ENCODE measurements at regions not wholly inside any gene's neighbourhood (a gene's known extent, or its start where the extent isn't known, plus 50 kb on each side); places are given as distances from the start of the nearest gene placed in this dataset.

- Mint-ChIP-seq H3K4me1 (peaks cover 5% of the 10 kb centered on the region), H3K27ac (no peak overlapping the region), H3K9me3 (peaks cover 3% of the 10 kb centered on the region), H3K4me3 (no peak overlapping the region), H3K36me3 (peaks cover 1% of the 10 kb centered on the region), H3K27me3 (peaks cover 9% of the 10 kb centered on the region)
- DNase-seq: no peak
Observed at GRCh38 chr11:95499516-95500135, 268.6 kb upstream of the SESN3 start.

DNA sequence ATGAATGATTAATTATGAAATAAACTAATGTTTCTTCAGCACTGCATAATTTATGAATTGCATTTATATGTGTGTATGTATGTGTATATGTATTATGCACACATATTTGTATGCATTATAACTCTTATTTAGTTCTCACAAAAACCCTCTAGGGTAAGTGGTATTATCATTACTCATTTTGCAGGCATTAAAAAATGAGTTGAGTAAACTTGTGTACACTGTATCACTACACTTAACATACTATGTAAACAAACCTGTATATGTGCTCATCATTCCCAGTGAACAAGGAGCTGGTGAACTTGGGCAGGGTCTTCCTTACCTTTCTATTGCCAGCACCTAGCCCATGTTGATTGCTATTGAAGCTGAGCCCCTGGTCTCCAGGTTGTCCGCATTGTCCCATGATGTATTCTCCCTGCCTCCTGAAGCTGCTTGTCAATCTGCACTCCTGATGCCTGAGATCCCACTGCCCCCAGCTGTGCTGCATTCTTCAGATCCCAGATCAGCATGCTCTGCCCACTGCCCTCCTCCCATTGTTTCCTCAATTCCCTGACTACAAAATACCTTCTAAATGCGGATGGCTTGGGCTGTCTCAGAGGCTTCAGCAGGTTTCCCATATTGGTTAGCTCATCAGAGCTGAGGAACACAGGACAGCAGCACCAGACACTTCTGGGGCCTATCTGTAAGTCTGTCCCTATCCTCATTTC lies 267.9 kb upstream of the SESN3 start:
- Mint-ChIP-seq H3K9me3 (peaks cover 3% of the 10 kb centered on the region), H3K27me3 (peaks cover 5% of the 10 kb centered on the region), H3K27ac (no peak overlapping the region), H3K36me3 (peaks cover 1% of the 10 kb centered on the region), H3K4me3 (no peak overlapping the region), H3K4me1 (peaks cover 5% of the 10 kb centered on the region)
- no peak for DNase-seq

- Mint-ChIP-seq H3K4me1 (peaks cover 5% of the 10 kb centered on the region), H3K27me3 (peaks cover 5% of the 10 kb centered on the region), H3K4me3 (no peak overlapping the region), H3K9me3 (peaks cover 3% of the 10 kb centered on the region), H3K27ac (no peak overlapping the region), H3K36me3 (peaks cover 1% of the 10 kb centered on the region)
- DNase-seq: no peak
Observed at GRCh38 chr11:95496901-95497300, 265.9 kb upstream of the SESN3 start.

- Mint-ChIP-seq H3K27ac (no peak overlapping the region), H3K36me3 (peaks cover 1% of the 10 kb centered on the region), H3K4me1 (peaks cover 5% of the 10 kb centered on the region)
Observed at GRCh38 chr11:95495706-95496105, 264.7 kb upstream of the SESN3 start.

GRCh38 chr11:95494856-95495255 lies 263.9 kb upstream of the SESN3 start:
- Mint-ChIP-seq H3K36me3 (peaks cover 1% of the 10 kb centered on the region), H3K27me3 (peaks cover 5% of the 10 kb centered on the region), H3K4me3 (no peak overlapping the region), H3K27ac (no peak overlapping the region), H3K9me3 (peaks cover 13% of the 10 kb centered on the region), H3K4me1 (peaks cover 3% of the 10 kb centered on the region)
- DNase-seq: no peak

More at GRCh38 chr11:95495706-95496105, 264.7 kb upstream of the SESN3 start:
- Mint-ChIP-seq H3K4me3 (no peak overlapping the region), H3K27me3 (peaks cover 5% of the 10 kb centered on the region), H3K9me3 (peaks cover 7% of the 10 kb centered on the region)
- DNase-seq: no peak

DNA sequence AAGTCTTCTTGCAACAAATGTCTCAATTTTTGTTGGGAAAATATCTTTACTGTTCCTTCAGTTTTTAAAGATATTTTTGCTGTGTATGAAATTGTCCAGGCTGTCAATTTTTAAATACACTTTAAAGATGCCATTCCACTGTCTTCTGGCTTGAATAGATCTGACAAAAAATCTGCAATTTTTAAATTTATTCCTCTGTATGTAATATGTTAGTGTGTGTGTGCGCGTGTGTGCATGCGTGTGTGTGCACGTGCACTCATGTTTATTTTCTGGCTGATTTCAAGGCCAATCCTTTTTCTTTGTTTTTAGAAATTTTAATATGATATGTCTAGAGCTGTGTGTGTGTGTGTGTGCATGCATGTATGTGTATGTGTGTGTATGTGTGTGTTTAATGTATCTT lies 263.2 kb upstream of the SESN3 start:
- DNase-seq: no peak
- Mint-ChIP-seq H3K27ac (no peak overlapping the region), H3K4me3 (no peak overlapping the region), H3K36me3 (peaks cover 1% of the 10 kb centered on the region), H3K9me3 (peaks cover 13% of the 10 kb centered on the region), H3K27me3 (peaks cover 5% of the 10 kb centered on the region), H3K4me1 (peaks cover 3% of the 10 kb centered on the region)

DNA sequence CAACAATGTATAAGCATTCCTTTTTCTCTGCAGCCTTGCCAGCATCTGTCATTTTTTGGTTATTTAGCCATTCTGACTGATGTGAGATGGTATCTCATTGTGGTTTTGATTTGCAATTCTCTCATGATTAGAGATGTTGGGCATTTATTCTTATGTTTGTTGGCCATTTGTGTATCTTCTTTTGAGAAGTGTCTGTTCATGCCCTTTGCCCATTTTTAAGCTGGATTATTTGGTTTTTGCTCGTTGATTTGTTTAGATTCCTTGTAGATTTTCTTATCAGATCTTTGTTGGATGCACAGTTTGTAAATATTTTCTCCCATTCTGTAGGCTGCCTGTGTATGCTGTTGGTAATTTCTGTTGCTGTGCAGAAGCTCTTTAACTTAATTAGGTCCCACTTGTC lies 259.6 kb upstream of the SESN3 start:
- Mint-ChIP-seq H3K27me3 (peaks cover 6% of the 10 kb centered on the region), H3K36me3 (peaks cover 3% of the 10 kb centered on the region), H3K4me3 (no peak overlapping the region), H3K9me3 (peaks cover 12% of the 10 kb centered on the region), H3K4me1 (peaks cover 3% of the 10 kb centered on the region), H3K27ac (no peak overlapping the region)
- DNase-seq: no peak

DNA sequence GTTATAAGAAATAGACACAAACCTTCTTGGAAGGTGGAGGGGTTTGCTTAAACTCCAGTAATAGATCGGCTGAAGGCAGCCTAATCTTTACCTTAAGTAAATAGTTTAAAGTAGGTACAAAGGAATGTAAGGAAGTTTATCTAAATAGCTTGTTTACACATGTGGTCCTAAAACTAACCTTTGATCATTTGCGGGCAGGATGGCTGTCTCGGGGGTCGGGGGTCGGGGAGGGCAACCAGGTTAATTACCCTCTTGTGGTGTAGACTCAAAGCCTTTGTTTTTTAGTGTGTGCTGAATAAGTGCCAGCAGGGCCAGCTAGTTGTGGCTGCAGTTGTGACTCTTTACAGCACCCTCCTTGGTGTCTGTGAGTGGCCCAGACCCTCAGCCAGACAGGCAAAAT lies 256.9 kb upstream of the SESN3 start:
- H3K9me3 Mint-ChIP-seq: peaks cover 13% of the 10 kb centered on the region
- no peak for DNase-seq
- H3K36me3 Mint-ChIP-seq: peaks cover 1% of the 10 kb centered on the region
- H3K27me3 Mint-ChIP-seq: peaks cover 6% of the 10 kb centered on the region
- H3K27ac Mint-ChIP-seq: no peak overlapping the region
- H3K4me1 Mint-ChIP-seq: no peaks in the 10 kb centered on the region
- H3K4me3 Mint-ChIP-seq: no peak overlapping the region

- no peak for DNase-seq
Observed at GRCh38 chr11:95487391-95487790, 256.4 kb upstream of the SESN3 start.

DNA sequence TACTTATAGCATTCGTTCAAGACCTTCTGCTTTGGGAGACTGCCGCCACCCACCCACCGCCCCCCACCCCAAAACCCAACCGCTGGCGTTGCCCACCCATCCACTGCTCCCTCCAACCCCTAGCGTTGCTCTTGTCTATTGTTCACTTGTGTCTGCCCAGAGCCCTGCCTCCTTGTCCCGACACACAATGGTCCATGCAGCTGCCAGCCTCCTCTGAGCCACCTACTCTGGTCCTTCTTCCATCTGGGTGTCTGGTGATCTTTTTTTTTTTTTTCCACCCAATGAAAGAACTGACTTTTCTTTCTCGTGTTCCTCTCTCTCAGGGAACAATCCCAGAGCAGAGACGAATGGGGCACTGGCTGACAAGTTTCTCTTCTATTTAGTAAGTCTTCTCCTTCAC lies 256.0 kb upstream of the SESN3 start:
- Mint-ChIP-seq H3K27me3 (peaks cover 6% of the 10 kb centered on the region), H3K27ac (no peak overlapping the region), H3K4me3 (no peak overlapping the region), H3K36me3 (peaks cover 1% of the 10 kb centered on the region), H3K9me3 (peaks cover 13% of the 10 kb centered on the region), H3K4me1 (no peaks in the 10 kb centered on the region)
- no peak for DNase-seq

More at GRCh38 chr11:95487391-95487790, 256.4 kb upstream of the SESN3 start:
- peaks cover 6% of the 10 kb centered on the region for H3K27me3 Mint-ChIP-seq
- no peaks in the 10 kb centered on the region for H3K4me1 Mint-ChIP-seq
- H3K36me3 Mint-ChIP-seq: peaks cover 1% of the 10 kb centered on the region
- no peak overlapping the region for H3K27ac Mint-ChIP-seq
- H3K4me3 Mint-ChIP-seq: no peak overlapping the region
- peaks cover 13% of the 10 kb centered on the region for H3K9me3 Mint-ChIP-seq

DNA sequence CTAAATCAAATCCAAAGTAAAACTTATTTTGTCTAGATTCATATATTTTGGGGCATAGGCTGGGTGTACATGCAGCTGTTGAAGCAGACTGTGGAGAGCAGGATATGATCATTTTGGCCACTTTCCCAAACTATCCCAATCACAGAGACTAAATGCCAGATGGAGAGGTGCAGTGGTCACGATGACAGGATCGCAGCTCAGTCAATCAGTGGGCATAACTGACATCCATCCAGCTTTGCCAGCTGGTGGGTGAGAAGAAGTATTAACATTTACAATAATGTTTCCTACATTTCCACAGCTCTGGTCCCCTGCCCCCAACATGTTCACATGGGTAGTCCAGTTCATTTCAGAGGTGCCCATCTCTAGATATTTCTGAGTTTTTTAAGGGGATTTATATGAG lies 255.5 kb upstream of the SESN3 start:
- H3K4me3 Mint-ChIP-seq: no peak overlapping the region
- H3K27ac Mint-ChIP-seq: no peak overlapping the region
- DNase-seq: no peak
- H3K4me1 Mint-ChIP-seq: no peaks in the 10 kb centered on the region
- peaks cover 13% of the 10 kb centered on the region for H3K9me3 Mint-ChIP-seq
- peaks cover 6% of the 10 kb centered on the region for H3K27me3 Mint-ChIP-seq
- peaks cover 1% of the 10 kb centered on the region for H3K36me3 Mint-ChIP-seq

DNA sequence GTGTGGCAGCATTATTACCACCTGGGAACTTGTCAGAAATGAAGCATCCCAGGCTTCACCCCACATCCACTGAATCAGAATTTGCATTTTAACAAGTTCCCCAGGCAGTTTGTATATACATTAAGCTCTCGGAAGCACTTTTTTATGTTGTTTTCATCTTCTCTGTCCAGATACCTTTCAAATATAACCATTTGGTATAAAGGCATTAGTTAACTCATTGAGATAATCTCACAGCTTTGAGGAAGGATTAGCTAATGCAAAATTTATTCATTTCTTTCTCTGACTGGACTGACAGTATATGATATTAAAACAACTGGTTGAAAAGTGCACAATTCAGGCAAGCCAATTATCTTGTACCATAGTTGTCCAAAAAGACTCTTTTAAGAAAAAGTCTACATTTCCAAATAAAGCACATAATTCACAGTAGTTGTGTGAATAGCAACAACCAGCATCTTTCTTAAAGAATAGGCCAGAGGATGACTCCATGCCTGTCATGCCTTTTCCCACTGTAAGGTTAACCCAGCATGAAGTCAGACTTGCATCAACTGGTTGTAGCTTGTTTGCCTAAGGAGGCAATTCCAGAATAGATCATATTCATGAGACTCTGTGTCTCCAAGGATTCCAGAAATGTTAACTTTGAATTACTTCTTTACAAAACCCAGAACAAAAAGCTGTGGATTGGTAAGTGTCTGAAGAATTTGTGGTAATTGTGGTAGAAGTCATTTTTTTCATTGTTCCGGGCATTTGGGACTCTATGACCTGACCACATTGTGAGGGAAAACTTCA lies 254.3 kb upstream of the SESN3 start:
- DNase-seq: no peak
- Mint-ChIP-seq H3K36me3 (peaks cover 1% of the 10 kb centered on the region), H3K9me3 (peaks cover 6% of the 10 kb centered on the region), H3K27me3 (peaks cover 6% of the 10 kb centered on the region), H3K27ac (no peak overlapping the region), H3K4me3 (no peak overlapping the region), H3K4me1 (no peaks in the 10 kb centered on the region)

DNA sequence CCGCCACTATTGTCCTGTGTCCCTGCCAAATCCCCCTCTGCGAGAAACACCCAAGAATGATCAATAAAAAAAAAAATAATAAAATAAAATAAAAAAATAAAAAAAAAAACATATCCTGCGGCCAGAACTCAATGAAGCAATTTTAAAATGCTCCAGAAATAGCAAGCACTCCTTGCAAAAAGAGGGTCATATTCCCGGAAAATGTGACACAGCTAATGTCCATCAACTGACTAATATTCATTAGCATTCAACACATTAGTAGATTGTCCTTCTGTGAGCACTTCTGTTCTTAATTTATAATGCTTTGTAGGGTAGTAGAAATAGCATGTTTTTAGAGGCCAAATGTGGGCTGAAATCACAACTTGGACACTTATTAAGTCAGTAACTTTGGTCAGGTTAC lies 252.3 kb upstream of the SESN3 start:
- Mint-ChIP-seq H3K4me1 (no peaks in the 10 kb centered on the region), H3K9me3 (peaks cover 3% of the 10 kb centered on the region), H3K4me3 (no peak overlapping the region), H3K36me3 (peaks cover 1% of the 10 kb centered on the region), H3K27me3 (peaks cover 6% of the 10 kb centered on the region), H3K27ac (no peak overlapping the region)
- no peak for DNase-seq

- H3K9me3 Mint-ChIP-seq: no peaks in the 10 kb centered on the region
- no peaks in the 10 kb centered on the region for H3K4me1 Mint-ChIP-seq
- no peak for DNase-seq
- no peaks in the 10 kb centered on the region for H3K36me3 Mint-ChIP-seq
- no peak overlapping the region for H3K4me3 Mint-ChIP-seq
- H3K27ac Mint-ChIP-seq: no peak overlapping the region
- no peaks in the 10 kb centered on the region for H3K27me3 Mint-ChIP-seq
Observed at GRCh38 chr11:95478003-95478402, 247.0 kb upstream of the SESN3 start.

DNA sequence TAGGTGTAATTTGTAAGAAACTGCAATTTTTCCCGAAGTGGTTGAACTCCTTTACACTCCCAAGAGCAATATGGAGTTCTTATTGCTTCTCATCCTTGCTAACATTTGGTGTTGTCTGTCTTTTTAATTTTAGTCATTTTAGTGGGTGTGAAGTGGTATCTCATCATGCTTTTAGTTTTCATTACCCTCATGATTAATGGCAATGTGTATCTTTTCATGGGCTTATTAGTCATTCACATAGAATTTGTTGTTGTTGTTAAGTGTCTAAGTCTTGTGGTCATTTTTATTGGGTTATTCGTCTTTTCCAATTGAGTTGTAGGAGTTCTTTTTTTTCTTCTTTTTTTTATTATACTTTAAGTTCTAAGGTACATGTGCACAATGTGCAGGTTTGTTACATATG lies 238.3 kb upstream of the SESN3 start:
- Mint-ChIP-seq H3K27me3 (no peaks in the 10 kb centered on the region), H3K4me1 (no peaks in the 10 kb centered on the region), H3K27ac (no peak overlapping the region), H3K9me3 (peaks cover 4% of the 10 kb centered on the region), H3K36me3 (no peaks in the 10 kb centered on the region), H3K4me3 (no peak overlapping the region)
- no peak for DNase-seq

Data from activated naive CD8-positive, alpha-beta T cell treated with anti-CD3 and anti-CD28 coated beads for 36 hours (primary cell).